ENCODE measurements at regions not wholly inside any gene's neighbourhood (a gene's known extent, or its start where the extent isn't known, plus 50 kb on each side); places are given as distances from the start of the nearest gene placed in this dataset.
A peak's percentile ranks its signal among the peaks of the same experiment; 100 is the strongest.

DNA sequence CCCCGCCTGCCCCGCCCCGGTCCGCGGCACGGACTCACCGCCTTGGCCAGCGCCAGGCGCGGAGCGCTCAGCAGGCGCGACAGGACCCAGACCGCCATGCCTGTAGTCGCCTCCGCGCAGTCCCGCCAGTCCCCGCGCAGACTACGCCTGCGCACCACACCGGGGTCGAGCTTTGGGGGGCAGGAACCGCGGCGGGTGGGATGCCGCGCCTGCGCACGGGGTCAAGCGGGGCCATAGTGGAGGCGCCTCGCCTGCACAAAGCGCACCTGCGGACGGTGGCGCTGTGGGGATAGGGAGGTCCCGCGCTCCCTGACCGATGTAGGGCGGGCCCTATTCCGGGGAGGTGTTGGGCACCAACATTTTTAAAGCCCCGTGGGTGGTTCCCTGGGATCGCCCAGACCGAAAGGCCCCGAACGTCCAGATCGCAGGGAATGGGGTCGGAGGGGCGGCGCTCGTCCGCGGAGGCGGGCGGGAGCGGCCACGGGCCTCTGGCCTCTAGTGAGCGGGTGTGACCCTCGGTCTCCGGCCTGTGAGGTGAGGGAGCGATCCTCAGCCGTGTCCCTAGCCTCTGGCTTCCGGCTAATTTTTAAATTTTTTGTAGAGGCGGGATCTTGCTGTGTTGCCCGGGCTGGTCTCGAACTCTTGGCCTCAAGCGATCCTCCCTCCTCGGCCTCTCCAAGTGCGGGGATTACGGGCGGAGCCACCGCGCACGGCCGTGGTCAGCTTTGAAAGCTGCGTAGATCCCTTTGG is 70.8 kb upstream of the LPCAT1 start (continued):
- TF ChIP-seq, protein P1, sequence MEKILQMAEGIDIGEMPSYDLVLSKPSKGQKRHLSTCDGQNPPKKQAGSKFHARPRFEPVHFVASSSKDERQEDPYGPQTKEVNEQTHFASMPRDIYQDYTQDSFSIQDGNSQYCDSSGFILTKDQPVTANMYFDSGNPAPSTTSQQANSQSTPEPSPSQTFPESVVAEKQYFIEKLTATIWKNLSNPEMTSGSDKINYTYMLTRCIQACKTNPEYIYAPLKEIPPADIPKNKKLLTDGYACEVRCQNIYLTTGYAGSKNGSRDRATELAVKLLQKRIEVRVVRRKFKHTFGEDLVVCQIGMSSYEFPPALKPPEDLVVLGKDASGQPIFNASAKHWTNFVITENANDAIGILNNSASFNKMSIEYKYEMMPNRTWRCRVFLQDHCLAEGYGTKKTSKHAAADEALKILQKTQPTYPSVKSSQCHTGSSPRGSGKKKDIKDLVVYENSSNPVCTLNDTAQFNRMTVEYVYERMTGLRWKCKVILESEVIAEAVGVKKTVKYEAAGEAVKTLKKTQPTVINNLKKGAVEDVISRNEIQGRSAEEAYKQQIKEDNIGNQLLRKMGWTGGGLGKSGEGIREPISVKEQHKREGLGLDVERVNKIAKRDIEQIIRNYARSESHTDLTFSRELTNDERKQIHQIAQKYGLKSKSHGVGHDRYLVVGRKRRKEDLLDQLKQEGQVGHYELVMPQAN (conservative IDR thresholded peaks at IDR 0.05), result peak; percentile 46; the same call in 1 of the 2 replicates
- TF ChIP-seq, protein P2, sequence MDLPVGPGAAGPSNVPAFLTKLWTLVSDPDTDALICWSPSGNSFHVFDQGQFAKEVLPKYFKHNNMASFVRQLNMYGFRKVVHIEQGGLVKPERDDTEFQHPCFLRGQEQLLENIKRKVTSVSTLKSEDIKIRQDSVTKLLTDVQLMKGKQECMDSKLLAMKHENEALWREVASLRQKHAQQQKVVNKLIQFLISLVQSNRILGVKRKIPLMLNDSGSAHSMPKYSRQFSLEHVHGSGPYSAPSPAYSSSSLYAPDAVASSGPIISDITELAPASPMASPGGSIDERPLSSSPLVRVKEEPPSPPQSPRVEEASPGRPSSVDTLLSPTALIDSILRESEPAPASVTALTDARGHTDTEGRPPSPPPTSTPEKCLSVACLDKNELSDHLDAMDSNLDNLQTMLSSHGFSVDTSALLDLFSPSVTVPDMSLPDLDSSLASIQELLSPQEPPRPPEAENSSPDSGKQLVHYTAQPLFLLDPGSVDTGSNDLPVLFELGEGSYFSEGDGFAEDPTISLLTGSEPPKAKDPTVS (IDR thresholded peaks at IDR 0.05; ENCODE audit: low read depth, low read length), result no peak
- TF ChIP-seq, protein P3, sequence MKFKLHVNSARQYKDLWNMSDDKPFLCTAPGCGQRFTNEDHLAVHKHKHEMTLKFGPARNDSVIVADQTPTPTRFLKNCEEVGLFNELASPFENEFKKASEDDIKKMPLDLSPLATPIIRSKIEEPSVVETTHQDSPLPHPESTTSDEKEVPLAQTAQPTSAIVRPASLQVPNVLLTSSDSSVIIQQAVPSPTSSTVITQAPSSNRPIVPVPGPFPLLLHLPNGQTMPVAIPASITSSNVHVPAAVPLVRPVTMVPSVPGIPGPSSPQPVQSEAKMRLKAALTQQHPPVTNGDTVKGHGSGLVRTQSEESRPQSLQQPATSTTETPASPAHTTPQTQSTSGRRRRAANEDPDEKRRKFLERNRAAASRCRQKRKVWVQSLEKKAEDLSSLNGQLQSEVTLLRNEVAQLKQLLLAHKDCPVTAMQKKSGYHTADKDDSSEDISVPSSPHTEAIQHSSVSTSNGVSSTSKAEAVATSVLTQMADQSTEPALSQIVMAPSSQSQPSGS (IDR thresholded peaks at IDR 0.05; ENCODE audit: low read length), result no peak
- TF ChIP-seq POLR2AphosphoS2 (IDR thresholded peaks at IDR 0.05; ENCODE audit: low read depth, low read length) (0 out of 2 replicates have a peak, but pooled peaks have one; percentile 57), GABPA (IDR thresholded peaks at IDR 0.05; ENCODE audit: low read depth) (no peak), NBN (IDR thresholded peaks at IDR 0.05) (peak; percentile 61; the same call in 1 of the 2 replicates), EGR1 (IDR thresholded peaks at IDR 0.05; ENCODE audit: borderline replicate concordance in 1 of 2, low read depth in 2 of 2, low read length in 2 of 2) (0 out of 3 replicates have a peak, but pooled peaks of 1 of the 2 experiments have one; percentile 5), POLR2A (IDR thresholded peaks at IDR 0.05; ENCODE audit: low read depth, low read length) (peak; percentile 89)
- TF ChIP-seq, protein P4, sequence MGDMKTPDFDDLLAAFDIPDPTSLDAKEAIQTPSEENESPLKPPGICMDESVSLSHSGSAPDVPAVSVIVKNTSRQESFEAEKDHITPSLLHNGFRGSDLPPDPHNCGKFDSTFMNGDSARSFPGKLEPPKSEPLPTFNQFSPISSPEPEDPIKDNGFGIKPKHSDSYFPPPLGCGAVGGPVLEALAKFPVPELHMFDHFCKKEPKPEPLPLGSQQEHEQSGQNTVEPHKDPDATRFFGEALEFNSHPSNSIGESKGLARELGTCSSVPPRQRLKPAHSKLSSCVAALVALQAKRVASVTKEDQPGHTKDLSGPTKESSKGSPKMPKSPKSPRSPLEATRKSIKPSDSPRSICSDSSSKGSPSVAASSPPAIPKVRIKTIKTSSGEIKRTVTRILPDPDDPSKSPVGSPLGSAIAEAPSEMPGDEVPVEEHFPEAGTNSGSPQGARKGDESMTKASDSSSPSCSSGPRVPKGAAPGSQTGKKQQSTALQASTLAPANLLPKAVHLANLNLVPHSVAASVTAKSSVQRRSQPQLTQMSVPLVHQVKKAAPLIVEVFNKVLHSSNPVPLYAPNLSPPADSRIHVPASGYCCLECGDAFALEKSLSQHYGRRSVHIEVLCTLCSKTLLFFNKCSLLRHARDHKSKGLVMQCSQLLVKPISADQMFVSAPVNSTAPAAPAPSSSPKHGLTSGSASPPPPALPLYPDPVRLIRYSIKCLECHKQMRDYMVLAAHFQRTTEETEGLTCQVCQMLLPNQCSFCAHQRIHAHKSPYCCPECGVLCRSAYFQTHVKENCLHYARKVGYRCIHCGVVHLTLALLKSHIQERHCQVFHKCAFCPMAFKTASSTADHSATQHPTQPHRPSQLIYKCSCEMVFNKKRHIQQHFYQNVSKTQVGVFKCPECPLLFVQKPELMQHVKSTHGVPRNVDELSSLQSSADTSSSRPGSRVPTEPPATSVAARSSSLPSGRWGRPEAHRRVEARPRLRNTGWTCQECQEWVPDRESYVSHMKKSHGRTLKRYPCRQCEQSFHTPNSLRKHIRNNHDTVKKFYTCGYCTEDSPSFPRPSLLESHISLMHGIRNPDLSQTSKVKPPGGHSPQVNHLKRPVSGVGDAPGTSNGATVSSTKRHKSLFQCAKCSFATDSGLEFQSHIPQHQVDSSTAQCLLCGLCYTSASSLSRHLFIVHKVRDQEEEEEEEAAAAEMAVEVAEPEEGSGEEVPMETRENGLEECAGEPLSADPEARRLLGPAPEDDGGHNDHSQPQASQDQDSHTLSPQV (IDR thresholded peaks at IDR 0.05), result no peak
- TF ChIP-seq, protein P5, sequence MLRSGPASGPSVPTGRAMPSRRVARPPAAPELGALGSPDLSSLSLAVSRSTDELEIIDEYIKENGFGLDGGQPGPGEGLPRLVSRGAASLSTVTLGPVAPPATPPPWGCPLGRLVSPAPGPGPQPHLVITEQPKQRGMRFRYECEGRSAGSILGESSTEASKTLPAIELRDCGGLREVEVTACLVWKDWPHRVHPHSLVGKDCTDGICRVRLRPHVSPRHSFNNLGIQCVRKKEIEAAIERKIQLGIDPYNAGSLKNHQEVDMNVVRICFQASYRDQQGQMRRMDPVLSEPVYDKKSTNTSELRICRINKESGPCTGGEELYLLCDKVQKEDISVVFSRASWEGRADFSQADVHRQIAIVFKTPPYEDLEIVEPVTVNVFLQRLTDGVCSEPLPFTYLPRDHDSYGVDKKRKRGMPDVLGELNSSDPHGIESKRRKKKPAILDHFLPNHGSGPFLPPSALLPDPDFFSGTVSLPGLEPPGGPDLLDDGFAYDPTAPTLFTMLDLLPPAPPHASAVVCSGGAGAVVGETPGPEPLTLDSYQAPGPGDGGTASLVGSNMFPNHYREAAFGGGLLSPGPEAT (IDR thresholded peaks at IDR 0.05; ENCODE audit: low read depth), result 0 out of 2 replicates have a peak, but pooled peaks have one; percentile 37
- TF ChIP-seq, protein P6, sequence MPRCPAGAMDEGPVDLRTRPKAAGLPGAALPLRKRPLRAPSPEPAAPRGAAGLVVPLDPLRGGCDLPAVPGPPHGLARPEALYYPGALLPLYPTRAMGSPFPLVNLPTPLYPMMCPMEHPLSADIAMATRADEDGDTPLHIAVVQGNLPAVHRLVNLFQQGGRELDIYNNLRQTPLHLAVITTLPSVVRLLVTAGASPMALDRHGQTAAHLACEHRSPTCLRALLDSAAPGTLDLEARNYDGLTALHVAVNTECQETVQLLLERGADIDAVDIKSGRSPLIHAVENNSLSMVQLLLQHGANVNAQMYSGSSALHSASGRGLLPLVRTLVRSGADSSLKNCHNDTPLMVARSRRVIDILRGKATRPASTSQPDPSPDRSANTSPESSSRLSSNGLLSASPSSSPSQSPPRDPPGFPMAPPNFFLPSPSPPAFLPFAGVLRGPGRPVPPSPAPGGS (IDR thresholded peaks at IDR 0.05; ENCODE audit: borderline replicate concordance, insufficient read depth, low read depth, low read length, poor library complexity, severe bottlenecking), result no peak

Data from GM12878 (cell line).